Panc1 (cell line): ENCODE measurements at regions not wholly inside any gene's neighbourhood (a gene's known extent, or its start where the extent isn't known, plus 50 kb on each side); places are given as distances from the start of the nearest gene placed in this dataset.

ENCODE experiments used
- ATAC-seq: fragments of 200-7000 bp; cut with Tn5 transposase; 2 replicates; pipeline ENCODE4 v1.9.1; 2020; ENCODE audit warnings: mild to moderate bottlenecking, moderate library complexity
- BruUV-seq: library from RNA; stranded (reverse); fragments of 400-500 nt; replicated peaks from 2 replicates; lab custom pipeline; 2021; lab: Mats Ljungman, UMichigan
- CTCF ChIA-PET: fragments of 300-600 bp; sonication (Branson Sonifier 250); formaldehyde crosslinking; loops from one replicate; lab custom pipeline; 2022; ENCODE audit warnings: antibody characterized with exemption; lab: Charles Lee
- POLR2A ChIA-PET: fragments of 300-600 bp; sonication (Branson Sonifier 250); formaldehyde crosslinking; loops from one replicate; lab custom pipeline; 2022; ENCODE audit warnings: antibody characterized with exemption; lab: Charles Lee
- DNase-seq: peaks from one replicate; pipeline ENCODE4 v3.0.0-alpha.2; 2010; ENCODE audit warnings: low read depth, low spot score
- H3K27ac ChIP-seq: 2 replicates; pipeline ENCODE4 v1.5.1; 2011; ENCODE audit warnings: mild to moderate bottlenecking, low read length, inconsistent platforms
- H3K27me3 ChIP-seq: fragments of 200-500 bp; sonication (Bioruptor generic); 2 replicates; pipeline ENCODE4 v1.6.0; 2014; ENCODE audit warnings: low read length, inconsistent platforms; ENCODE audit not compliant: control insufficient read depth, insufficient read depth
- H3K36me3 ChIP-seq: fragments of 200-500 bp; sonication (Bioruptor generic); 2 replicates; pipeline ENCODE4 v1.5.1; 2014; ENCODE audit warnings: inconsistent platforms, mild to moderate bottlenecking, low read length, moderate library complexity; ENCODE audit not compliant: control insufficient read depth, insufficient read depth
- H3K4me1 ChIP-seq: 2 replicates; pipeline ENCODE4 v1.5.1; 2011; ENCODE audit warnings: inconsistent platforms, mild to moderate bottlenecking, low read length, moderate library complexity; ENCODE audit not compliant: control insufficient read depth, insufficient read depth
- H3K4me3 ChIP-seq, 2 experiments: 2 replicates each; pipeline ENCODE4 v1.5.1; 2011 to 2012; ENCODE audit warnings: low read depth in 2 of 2, low read length in 2 of 2, mild to moderate bottlenecking in 2 of 2, inconsistent platforms in 1 of 2, moderate library complexity in 1 of 2
- H3K9me3 ChIP-seq: fragments of 200-500 bp; sonication (Bioruptor generic); 2 replicates; pipeline ENCODE4 v1.5.1; 2014; ENCODE audit warnings: low read depth, mild to moderate bottlenecking, inconsistent platforms, low read length, moderate library complexity; ENCODE audit not compliant: control insufficient read depth, insufficient read depth
- POLR2AphosphoS5 ChIP-seq: IDR thresholded peaks from 2 replicates; pipeline ENCODE4 v1.6.1; 2012; ENCODE audit warnings: mild to moderate bottlenecking, low read depth, low read length, moderate library complexity
- SIN3A ChIP-seq: IDR thresholded peaks from 2 replicates; pipeline ENCODE4 v1.6.1; 2012; ENCODE audit warnings: low read depth, mild to moderate bottlenecking, low read length, moderate library complexity, borderline replicate concordance; ENCODE audit not compliant: insufficient read depth
- TCF7L2 ChIP-seq: IDR thresholded peaks from 2 replicates; pipeline ENCODE4 v1.6.1; 2011; ENCODE audit warnings: mild to moderate bottlenecking, low read depth, low read length, inconsistent platforms
- in situ Hi-C: cut with HindIII; loops from 2 replicates; pipeline ENCODE4 v1.10.0; 2016; ENCODE audit warnings: low sequenced_read_pairs, low pct_unique_long_range_greater_than_20kb
- intact Hi-C: fragments of 100-400 bp; cut with micrococcal nuclease; formaldehyde crosslinking; loops from one replicate; pipeline ENCODE4 v1.10.0; 2022; ENCODE audit not compliant: unreplicated experiment
- TF ChIP-seq, protein P1 (sequence below), 2 experiments: IDR thresholded peaks; 2 replicates each; pipeline ENCODE4 v1.6.1; 2011 to 2012; ENCODE audit warnings: low read depth in 2 of 2, control low read depth in 1 of 2, low read length in 1 of 2, mild to moderate bottlenecking in 1 of 2, moderate library complexity in 1 of 2; ENCODE audit not compliant: insufficient read depth in 1 of 2
- TF ChIP-seq, protein P2 (sequence below): fragments of 450-650 bp; IDR thresholded peaks from 2 replicates; pipeline ENCODE4 v1.5.1; 2017; ENCODE audit warnings: mild to moderate bottlenecking

- DNase-seq = no peak
- Histone ChIP-seq H3K4me1 (no peaks in the 10 kb centered on the region), H3K27me3 (no peaks in the 10 kb centered on the region), H3K4me3 (no peak overlapping the region), H3K36me3 (no peaks in the 10 kb centered on the region), H3K27ac (no peak overlapping the region), H3K9me3 (no peaks in the 10 kb centered on the region)
- ATAC-seq = no peak
- in situ Hi-C loops = no loop called here
- POLR2A ChIA-PET = no interaction called here
- CTCF ChIA-PET = no interaction called here
- TF ChIP-seq, protein P1, sequence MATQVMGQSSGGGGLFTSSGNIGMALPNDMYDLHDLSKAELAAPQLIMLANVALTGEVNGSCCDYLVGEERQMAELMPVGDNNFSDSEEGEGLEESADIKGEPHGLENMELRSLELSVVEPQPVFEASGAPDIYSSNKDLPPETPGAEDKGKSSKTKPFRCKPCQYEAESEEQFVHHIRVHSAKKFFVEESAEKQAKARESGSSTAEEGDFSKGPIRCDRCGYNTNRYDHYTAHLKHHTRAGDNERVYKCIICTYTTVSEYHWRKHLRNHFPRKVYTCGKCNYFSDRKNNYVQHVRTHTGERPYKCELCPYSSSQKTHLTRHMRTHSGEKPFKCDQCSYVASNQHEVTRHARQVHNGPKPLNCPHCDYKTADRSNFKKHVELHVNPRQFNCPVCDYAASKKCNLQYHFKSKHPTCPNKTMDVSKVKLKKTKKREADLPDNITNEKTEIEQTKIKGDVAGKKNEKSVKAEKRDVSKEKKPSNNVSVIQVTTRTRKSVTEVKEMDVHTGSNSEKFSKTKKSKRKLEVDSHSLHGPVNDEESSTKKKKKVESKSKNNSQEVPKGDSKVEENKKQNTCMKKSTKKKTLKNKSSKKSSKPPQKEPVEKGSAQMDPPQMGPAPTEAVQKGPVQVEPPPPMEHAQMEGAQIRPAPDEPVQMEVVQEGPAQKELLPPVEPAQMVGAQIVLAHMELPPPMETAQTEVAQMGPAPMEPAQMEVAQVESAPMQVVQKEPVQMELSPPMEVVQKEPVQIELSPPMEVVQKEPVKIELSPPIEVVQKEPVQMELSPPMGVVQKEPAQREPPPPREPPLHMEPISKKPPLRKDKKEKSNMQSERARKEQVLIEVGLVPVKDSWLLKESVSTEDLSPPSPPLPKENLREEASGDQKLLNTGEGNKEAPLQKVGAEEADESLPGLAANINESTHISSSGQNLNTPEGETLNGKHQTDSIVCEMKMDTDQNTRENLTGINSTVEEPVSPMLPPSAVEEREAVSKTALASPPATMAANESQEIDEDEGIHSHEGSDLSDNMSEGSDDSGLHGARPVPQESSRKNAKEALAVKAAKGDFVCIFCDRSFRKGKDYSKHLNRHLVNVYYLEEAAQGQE (IDR thresholded peaks at IDR 0.05; ENCODE audit: insufficient read depth in 1 of 2, low read depth in 2 of 2, low read length in 1 of 2) = no peak
- no peak for TF ChIP-seq POLR2AphosphoS5
- TF ChIP-seq SIN3A = no peak
- TF ChIP-seq, protein P2, sequence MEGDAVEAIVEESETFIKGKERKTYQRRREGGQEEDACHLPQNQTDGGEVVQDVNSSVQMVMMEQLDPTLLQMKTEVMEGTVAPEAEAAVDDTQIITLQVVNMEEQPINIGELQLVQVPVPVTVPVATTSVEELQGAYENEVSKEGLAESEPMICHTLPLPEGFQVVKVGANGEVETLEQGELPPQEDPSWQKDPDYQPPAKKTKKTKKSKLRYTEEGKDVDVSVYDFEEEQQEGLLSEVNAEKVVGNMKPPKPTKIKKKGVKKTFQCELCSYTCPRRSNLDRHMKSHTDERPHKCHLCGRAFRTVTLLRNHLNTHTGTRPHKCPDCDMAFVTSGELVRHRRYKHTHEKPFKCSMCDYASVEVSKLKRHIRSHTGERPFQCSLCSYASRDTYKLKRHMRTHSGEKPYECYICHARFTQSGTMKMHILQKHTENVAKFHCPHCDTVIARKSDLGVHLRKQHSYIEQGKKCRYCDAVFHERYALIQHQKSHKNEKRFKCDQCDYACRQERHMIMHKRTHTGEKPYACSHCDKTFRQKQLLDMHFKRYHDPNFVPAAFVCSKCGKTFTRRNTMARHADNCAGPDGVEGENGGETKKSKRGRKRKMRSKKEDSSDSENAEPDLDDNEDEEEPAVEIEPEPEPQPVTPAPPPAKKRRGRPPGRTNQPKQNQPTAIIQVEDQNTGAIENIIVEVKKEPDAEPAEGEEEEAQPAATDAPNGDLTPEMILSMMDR = no peak
- no peak for TF ChIP-seq TCF7L2
- intact Hi-C loops = no loop called here
- BruUV-seq = no TSS peak
Measured at GRCh38 chr11:96990914-96991313, 601.1 kb downstream of the JRKL start.

GRCh38 chr11:97000481-97000880 is 610.7 kb downstream of the JRKL start:
- DNase-seq (no peak), ATAC-seq (no peak)
- H3K9me3 ChIP-seq = no peaks in the 10 kb centered on the region
- no peak overlapping the region for H3K27ac ChIP-seq
- TF ChIP-seq, protein P2 = no peak
- TF ChIP-seq POLR2AphosphoS5 (no peak), TCF7L2 (no peak), SIN3A (no peak)
- TF ChIP-seq, protein P1 (IDR thresholded peaks at IDR 0.05; ENCODE audit: insufficient read depth in 1 of 2, low read depth in 2 of 2, low read length in 1 of 2) = no peak
- in situ Hi-C loops (no loop called here), intact Hi-C loops (no loop called here)
- H3K36me3 ChIP-seq = no peaks in the 10 kb centered on the region
- POLR2A ChIA-PET = no interaction called here
- no peaks in the 10 kb centered on the region for H3K27me3 ChIP-seq
- no TSS peak for BruUV-seq
- no peak overlapping the region for H3K4me3 ChIP-seq
- CTCF ChIA-PET = no interaction called here
- no peaks in the 10 kb centered on the region for H3K4me1 ChIP-seq
